Activated CD4-positive, alpha-beta T cell treated with anti-CD3 and anti-CD28 coated beads, Interleukin-2, amount 10 ng/mL, durations not matched to agents 24 days and 14 days (primary cell): ENCODE measurements at regions not wholly inside any gene's neighbourhood (a gene's known extent, or its start where the extent isn't known, plus 50 kb on each side); places are given as distances from the start of the nearest gene placed in this dataset.

Experiments used
- DNase-seq: peaks from one replicate; pipeline ENCODE4 v3.0.0; 2022
- H3K27ac Mint-ChIP-seq: one replicate; pipeline ENCODE4 v1.8.0; 2022; ENCODE audit warnings: mild to moderate bottlenecking, mixed read lengths
- H3K27me3 Mint-ChIP-seq: one replicate; pipeline ENCODE4 v1.8.0; 2022; ENCODE audit warnings: mixed read lengths
- H3K36me3 Mint-ChIP-seq: one replicate; pipeline ENCODE4 v1.8.0; 2022; ENCODE audit warnings: low read depth, mild to moderate bottlenecking, mixed read lengths
- H3K4me1 Mint-ChIP-seq: one replicate; pipeline ENCODE4 v1.8.0; 2021; ENCODE audit warnings: mixed read lengths
- H3K4me3 Mint-ChIP-seq: one replicate; pipeline ENCODE4 v1.8.0; 2022; ENCODE audit warnings: mild to moderate bottlenecking, moderate library complexity, mixed read lengths
- H3K9me3 Mint-ChIP-seq: one replicate; pipeline ENCODE4 v1.8.0; 2021; ENCODE audit warnings: mixed read lengths
- intact Hi-C: fragments of 100-400 bp; cut with micrococcal nuclease; formaldehyde crosslinking; loops from one replicate; pipeline ENCODE4 v1.15.1; 2023

GRCh38 chr15:46732060-46732459 is 985.2 kb upstream of the SEMA6D start:
- H3K4me3 Mint-ChIP-seq: no peak overlapping the region
- no peak for DNase-seq
- H3K27me3 Mint-ChIP-seq: no peaks in the 10 kb centered on the region
- H3K36me3 Mint-ChIP-seq: no peaks in the 10 kb centered on the region
- H3K27ac Mint-ChIP-seq: no peak overlapping the region
- H3K9me3 Mint-ChIP-seq: peaks cover 8% of the 10 kb centered on the region
- no peaks in the 10 kb centered on the region for H3K4me1 Mint-ChIP-seq
- intact Hi-C loops: no loop called here

DNA sequence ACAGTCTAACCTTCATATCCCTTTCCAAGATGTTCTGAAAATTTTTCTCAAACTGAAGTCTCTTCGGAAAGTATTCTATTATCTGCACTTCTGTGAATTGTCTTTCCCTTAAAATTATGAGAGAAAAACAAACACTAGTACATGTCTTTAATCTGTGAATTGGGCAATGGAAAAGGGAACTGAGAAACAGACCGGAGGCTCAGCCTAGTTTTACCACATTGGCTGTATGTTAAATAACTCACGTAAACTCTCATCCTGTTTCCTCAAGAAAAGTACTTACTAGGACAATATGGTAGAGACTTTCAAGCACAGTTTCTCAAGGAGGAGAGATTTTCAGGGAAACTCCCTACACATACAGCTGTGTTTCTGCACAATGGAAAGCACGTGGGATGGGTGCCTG is 982.2 kb upstream of the SEMA6D start:
- Mint-ChIP-seq H3K4me1 (no peaks in the 10 kb centered on the region), H3K36me3 (no peaks in the 10 kb centered on the region), H3K9me3 (no peaks in the 10 kb centered on the region), H3K27me3 (no peaks in the 10 kb centered on the region), H3K27ac (no peak overlapping the region), H3K4me3 (no peak overlapping the region)
- intact Hi-C loops: no loop called here
- no peak for DNase-seq

DNA sequence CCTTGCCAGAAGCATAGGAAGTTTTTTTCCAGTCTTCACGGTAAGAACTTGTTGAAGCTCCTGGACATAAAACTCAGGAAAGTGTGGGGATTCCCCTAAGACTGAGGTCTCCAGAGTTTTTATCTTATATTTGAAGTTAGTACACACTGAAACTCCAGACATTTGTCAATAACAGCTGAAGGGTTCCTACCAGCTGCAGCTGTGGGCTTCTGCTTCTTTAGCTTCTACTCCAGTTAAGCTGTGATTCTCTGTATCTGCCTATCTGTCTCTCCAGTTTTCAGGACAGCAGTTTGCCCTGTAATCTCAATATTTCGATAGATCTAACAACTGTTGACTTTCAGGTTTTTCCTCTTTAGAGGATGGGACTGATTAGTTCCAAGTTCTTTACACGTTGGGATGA is 966.0 kb upstream of the SEMA6D start:
- Mint-ChIP-seq H3K36me3 (no peaks in the 10 kb centered on the region), H3K27ac (no peak overlapping the region), H3K4me1 (no peaks in the 10 kb centered on the region), H3K27me3 (no peaks in the 10 kb centered on the region), H3K9me3 (peaks cover 18% of the 10 kb centered on the region), H3K4me3 (no peak overlapping the region)
- DNase-seq: no peak
- intact Hi-C loops: no loop called here

GRCh38 chr15:46753946-46754345 is 963.4 kb upstream of the SEMA6D start:
- H3K27me3 Mint-ChIP-seq: no peaks in the 10 kb centered on the region
- H3K4me1 Mint-ChIP-seq: no peaks in the 10 kb centered on the region
- DNase-seq: no peak
- intact Hi-C loops: no loop called here
- peaks cover 25% of the 10 kb centered on the region for H3K9me3 Mint-ChIP-seq
- no peak overlapping the region for H3K27ac Mint-ChIP-seq
- H3K4me3 Mint-ChIP-seq: no peak overlapping the region
- H3K36me3 Mint-ChIP-seq: no peaks in the 10 kb centered on the region

GRCh38 chr15:46763091-46763490 is 954.2 kb upstream of the SEMA6D start:
- H3K4me3 Mint-ChIP-seq: no peak overlapping the region
- H3K36me3 Mint-ChIP-seq: no peaks in the 10 kb centered on the region
- no peaks in the 10 kb centered on the region for H3K27me3 Mint-ChIP-seq
- peaks cover 4% of the 10 kb centered on the region for H3K9me3 Mint-ChIP-seq
- H3K4me1 Mint-ChIP-seq: no peaks in the 10 kb centered on the region
- H3K27ac Mint-ChIP-seq: no peak overlapping the region
- intact Hi-C loops: no loop called here
- no peak for DNase-seq

DNA sequence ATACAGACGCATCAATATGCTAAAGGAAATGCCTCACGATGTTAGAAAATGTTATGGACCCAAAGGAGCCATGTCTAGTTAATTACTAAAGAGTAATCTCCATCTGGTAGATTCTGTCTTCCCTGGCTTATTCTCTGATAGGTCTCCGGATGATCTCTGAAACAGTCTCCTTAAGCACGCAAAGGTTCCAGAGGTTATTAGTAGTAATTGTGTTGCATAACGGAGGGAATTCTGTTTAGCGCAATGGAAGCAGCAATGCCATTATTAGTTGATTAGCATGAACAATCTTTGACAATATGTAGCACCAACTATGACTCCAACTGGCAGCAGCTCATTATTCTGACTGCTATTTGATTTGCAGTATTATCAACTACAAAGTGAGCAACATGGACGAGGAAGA is 952.5 kb upstream of the SEMA6D start:
- Mint-ChIP-seq H3K27ac (no peak overlapping the region), H3K36me3 (no peaks in the 10 kb centered on the region), H3K9me3 (peaks cover 4% of the 10 kb centered on the region)

DNA sequence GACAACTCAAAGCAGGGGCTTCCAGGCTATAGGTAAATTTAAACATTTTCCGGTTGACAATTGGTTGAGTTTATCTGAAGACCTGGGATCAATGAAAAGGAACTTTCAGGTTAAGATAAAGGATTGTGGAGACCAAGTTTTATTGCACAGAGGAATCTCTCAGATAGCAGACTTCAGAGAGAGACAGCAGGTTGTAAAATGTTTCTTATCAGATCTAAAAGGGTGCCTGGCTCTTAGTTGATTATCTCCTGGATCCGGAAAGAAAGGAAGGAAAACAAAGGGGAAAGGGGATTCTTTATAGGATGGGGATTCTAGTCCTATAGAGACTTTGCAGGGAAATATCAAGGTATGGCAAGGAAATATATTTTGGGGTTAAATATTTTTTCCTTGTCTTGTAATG is 951.3 kb upstream of the SEMA6D start:
- DNase-seq: no peak
- H3K4me3 Mint-ChIP-seq: no peak overlapping the region
- no peak overlapping the region for H3K27ac Mint-ChIP-seq
- no peaks in the 10 kb centered on the region for H3K4me1 Mint-ChIP-seq
- H3K27me3 Mint-ChIP-seq: no peaks in the 10 kb centered on the region
- intact Hi-C loops: no loop called here
- H3K36me3 Mint-ChIP-seq: no peaks in the 10 kb centered on the region
- H3K9me3 Mint-ChIP-seq: peaks cover 2% of the 10 kb centered on the region

More for the DNA sequence above, 952.5 kb upstream of the SEMA6D start:
- intact Hi-C loops: no loop called here
- DNase-seq: no peak
- Mint-ChIP-seq H3K27me3 (no peaks in the 10 kb centered on the region), H3K4me1 (no peaks in the 10 kb centered on the region), H3K4me3 (no peak overlapping the region)

- H3K9me3 Mint-ChIP-seq: peaks cover 3% of the 10 kb centered on the region
- H3K4me3 Mint-ChIP-seq: no peak overlapping the region
- H3K27ac Mint-ChIP-seq: no peak overlapping the region
- no peaks in the 10 kb centered on the region for H3K4me1 Mint-ChIP-seq
- no peaks in the 10 kb centered on the region for H3K27me3 Mint-ChIP-seq
- no peak for DNase-seq
- no peaks in the 10 kb centered on the region for H3K36me3 Mint-ChIP-seq
- intact Hi-C loops: no loop called here
Measured at GRCh38 chr15:46768287-46768686, 949.0 kb upstream of the SEMA6D start.

DNA sequence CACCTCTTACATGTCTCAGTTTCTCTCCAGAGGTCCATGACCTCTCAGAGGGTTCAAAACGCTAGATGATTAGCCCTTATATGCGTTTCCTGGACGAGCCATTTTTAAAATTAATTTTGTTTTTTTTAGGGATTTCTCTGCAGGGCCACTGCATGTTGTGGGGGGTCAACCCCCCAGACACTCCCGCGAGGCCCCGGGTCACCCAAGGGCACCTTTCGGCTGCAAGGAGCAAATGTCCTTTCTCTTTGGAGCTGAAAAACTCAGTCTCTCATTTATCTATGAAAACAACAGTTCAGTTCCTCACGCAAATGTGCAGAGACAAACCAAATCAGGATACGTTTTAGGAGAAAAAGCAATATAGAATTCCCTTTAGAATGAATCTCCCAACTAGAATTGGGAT is 944.3 kb upstream of the SEMA6D start:
- no peak for DNase-seq
- H3K27ac Mint-ChIP-seq: no peak overlapping the region
- H3K4me3 Mint-ChIP-seq: no peak overlapping the region
- H3K4me1 Mint-ChIP-seq: no peaks in the 10 kb centered on the region
- H3K27me3 Mint-ChIP-seq: no peaks in the 10 kb centered on the region
- no peaks in the 10 kb centered on the region for H3K36me3 Mint-ChIP-seq
- peaks cover 16% of the 10 kb centered on the region for H3K9me3 Mint-ChIP-seq
- intact Hi-C loops: no loop called here

- Mint-ChIP-seq H3K4me3 (no peak overlapping the region), H3K27ac (no peak overlapping the region), H3K36me3 (no peaks in the 10 kb centered on the region), H3K9me3 (peaks cover 20% of the 10 kb centered on the region), H3K4me1 (no peaks in the 10 kb centered on the region), H3K27me3 (no peaks in the 10 kb centered on the region)
- no peak for DNase-seq
- intact Hi-C loops: no loop called here
Measured at GRCh38 chr15:46778876-46779275, 938.4 kb upstream of the SEMA6D start.

GRCh38 chr15:46786590-46787285 is 930.6 kb upstream of the SEMA6D start:
- Mint-ChIP-seq H3K36me3 (no peaks in the 10 kb centered on the region), H3K4me1 (no peaks in the 10 kb centered on the region), H3K4me3 (no peak overlapping the region), H3K27ac (no peak overlapping the region), H3K9me3 (peaks cover 8% of the 10 kb centered on the region), H3K27me3 (no peaks in the 10 kb centered on the region)
- intact Hi-C loops: no loop called here
- no peak for DNase-seq

DNA sequence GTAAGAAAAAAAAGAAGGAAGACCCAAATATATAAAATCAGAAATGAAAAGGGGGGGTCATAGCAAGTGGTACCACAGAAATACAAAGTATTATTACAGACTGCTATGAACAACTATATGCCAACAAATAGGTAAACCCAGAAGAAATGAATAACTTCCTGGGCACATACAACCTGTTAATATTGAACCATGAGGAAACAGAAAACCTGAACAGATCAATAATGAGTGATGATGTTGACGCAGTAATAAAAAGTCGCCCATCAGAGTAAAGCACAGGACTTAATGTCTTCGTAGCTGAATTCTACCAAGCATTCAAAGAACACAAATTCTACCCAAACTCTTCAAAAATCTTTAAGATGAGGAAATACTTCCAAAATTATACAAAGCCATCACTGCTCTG is 921.6 kb upstream of the SEMA6D start:
- H3K36me3 Mint-ChIP-seq: no peaks in the 10 kb centered on the region
- H3K4me3 Mint-ChIP-seq: no peak overlapping the region

GRCh38 chr15:46808834-46809233 is 908.5 kb upstream of the SEMA6D start:
- no peak overlapping the region for H3K4me3 Mint-ChIP-seq
- no peak for DNase-seq
- H3K27me3 Mint-ChIP-seq: no peaks in the 10 kb centered on the region
- no peaks in the 10 kb centered on the region for H3K4me1 Mint-ChIP-seq
- H3K27ac Mint-ChIP-seq: no peak overlapping the region
- intact Hi-C loops: no loop called here
- H3K9me3 Mint-ChIP-seq: no peaks in the 10 kb centered on the region
- H3K36me3 Mint-ChIP-seq: no peaks in the 10 kb centered on the region

More for the DNA sequence above, 921.6 kb upstream of the SEMA6D start:
- no peaks in the 10 kb centered on the region for H3K4me1 Mint-ChIP-seq
- no peaks in the 10 kb centered on the region for H3K27me3 Mint-ChIP-seq
- H3K9me3 Mint-ChIP-seq: peaks cover 14% of the 10 kb centered on the region
- no peak for DNase-seq
- no peak overlapping the region for H3K27ac Mint-ChIP-seq
- intact Hi-C loops: no loop called here

DNA sequence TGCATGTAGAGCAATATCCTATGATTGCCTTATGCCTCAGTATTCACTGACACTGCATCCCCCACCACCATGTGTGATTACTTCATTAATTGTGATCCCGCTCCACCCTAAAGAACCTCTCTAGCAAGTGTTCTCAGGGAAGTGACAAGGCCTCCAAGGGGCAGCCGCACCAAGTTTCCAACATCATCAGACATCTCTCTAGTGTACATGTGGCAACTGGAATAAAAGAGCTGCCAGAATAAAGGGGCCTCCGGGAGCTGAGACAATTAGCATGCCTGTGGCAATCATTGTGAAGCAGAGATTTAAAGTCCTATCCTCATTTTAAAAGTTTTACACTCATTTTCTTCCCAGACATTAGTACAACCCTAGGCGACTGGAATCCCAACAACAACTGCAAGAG is 902.1 kb upstream of the SEMA6D start:
- Mint-ChIP-seq H3K9me3 (peaks cover 4% of the 10 kb centered on the region), H3K27me3 (no peaks in the 10 kb centered on the region), H3K4me1 (no peaks in the 10 kb centered on the region), H3K36me3 (no peaks in the 10 kb centered on the region), H3K27ac (no peak overlapping the region), H3K4me3 (no peak overlapping the region)
- intact Hi-C loops: no loop called here
- no peak for DNase-seq

DNA sequence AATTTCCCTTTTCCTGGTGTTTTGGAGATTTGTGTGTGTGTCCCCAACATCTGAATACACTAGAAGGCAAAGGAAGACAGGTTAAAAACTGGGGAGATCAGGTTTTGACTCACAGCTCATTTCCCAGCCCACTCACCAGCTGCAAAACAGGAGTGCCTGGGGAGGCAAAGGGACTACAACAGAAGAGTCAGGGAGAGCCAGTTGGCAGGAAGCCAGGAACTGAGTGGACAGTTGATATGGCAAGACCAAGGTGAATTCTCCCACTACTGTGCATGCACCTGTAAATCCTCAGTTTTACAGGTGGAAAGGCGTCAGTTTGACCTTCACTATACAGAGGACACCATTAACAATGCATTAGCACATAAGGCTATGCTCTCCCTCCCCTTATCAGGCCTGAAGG is 901.5 kb upstream of the SEMA6D start:
- H3K9me3 Mint-ChIP-seq: peaks cover 4% of the 10 kb centered on the region

More for the DNA sequence above, 901.5 kb upstream of the SEMA6D start:
- H3K4me1 Mint-ChIP-seq: no peaks in the 10 kb centered on the region
- DNase-seq: no peak
- H3K27me3 Mint-ChIP-seq: no peaks in the 10 kb centered on the region
- no peaks in the 10 kb centered on the region for H3K36me3 Mint-ChIP-seq
- H3K27ac Mint-ChIP-seq: no peak overlapping the region
- no peak overlapping the region for H3K4me3 Mint-ChIP-seq
- intact Hi-C loops: no loop called here
